ENCODE measurements at regions not wholly inside any gene's neighbourhood (a gene's known extent, or its start where the extent isn't known, plus 50 kb on each side); places are given as distances from the start of the nearest gene placed in this dataset.

- TF ChIP-seq ELF4 (IDR thresholded peaks at IDR 0.05), result no peak
- TF ChIP-seq FOXA1 (IDR thresholded peaks at IDR 0.05), result no peak
- TF ChIP-seq FOXM1 (IDR thresholded peaks at IDR 0.05; ENCODE audit: borderline replicate concordance), result no peak
- no peak for TF ChIP-seq CTBP1 (IDR thresholded peaks at IDR 0.05; ENCODE audit: borderline replicate concordance)
- TF ChIP-seq FOXK2 (IDR thresholded peaks at IDR 0.05), result no peak
- TF ChIP-seq NFRKB (IDR thresholded peaks at IDR 0.05), result no peak
- no peak for TF ChIP-seq BHLHE40 (IDR thresholded peaks at IDR 0.05; ENCODE audit: borderline replicate concordance)
- no peak for TF ChIP-seq SUZ12 (IDR thresholded peaks at IDR 0.05)
- TF ChIP-seq LEF1 (IDR thresholded peaks at IDR 0.05; ENCODE audit: borderline replicate concordance), result no peak
- TF ChIP-seq HDGF (IDR thresholded peaks at IDR 0.05; ENCODE audit: borderline replicate concordance), result no peak
- no peak for TF ChIP-seq SP1 (IDR thresholded peaks at IDR 0.05)
- no peak for TF ChIP-seq ARNT (IDR thresholded peaks at IDR 0.05)
- no peak for TF ChIP-seq PKNOX1 (IDR thresholded peaks at IDR 0.05)
- no peak for TF ChIP-seq ZNF384 (IDR thresholded peaks at IDR 0.05)
Observed at GRCh38 chr16:65576631-65577030, 454.8 kb upstream of the CDH11 start.

All from HEK293T (cell line).